ENCODE measurements at regions not wholly inside any gene's neighbourhood (a gene's known extent, or its start where the extent isn't known, plus 50 kb on each side); places are given as distances from the start of the nearest gene placed in this dataset.

GRCh38 chrX:42140320-42140719 is 217.0 kb upstream of the CASK start:
- H3K9me3 ChIP-seq (ENCODE audit: insufficient read depth, low read depth, low read length) = no peaks in the 10 kb centered on the region
- TF ChIP-seq CTCF (conservative IDR thresholded peaks at IDR 0.05; ENCODE audit: low read length) (no peak), EZH2phosphoT487 (IDR thresholded peaks at IDR 0.05; ENCODE audit: borderline replicate concordance) (no peak)

GRCh38 chrX:42135583-42136228 is 212.4 kb upstream of the CASK start:
- Histone ChIP-seq H2AFZ (ENCODE audit: low read length) (no peak overlapping the region), H3K27me3 (ENCODE audit: insufficient read depth, low read length, poor library complexity, severe bottlenecking) (no peaks in the 10 kb centered on the region)

More at GRCh38 chrX:42140320-42140719, 217.0 kb upstream of the CASK start:
- no peak overlapping the region for H3K4me3 ChIP-seq (ENCODE audit: low read length, poor library complexity, severe bottlenecking)
- H3K9ac ChIP-seq (ENCODE audit: low read depth, low read length, poor library complexity, severe bottlenecking) = no peak overlapping the region
- H3K9me2 ChIP-seq (replicated peaks; ENCODE audit: low read depth, low read length) = no peaks in the 10 kb centered on the region
- H3K4me1 ChIP-seq (ENCODE audit: insufficient read depth, low read length, poor library complexity, severe bottlenecking) = no peaks in the 10 kb centered on the region
- H3K27me3 ChIP-seq (ENCODE audit: insufficient read depth, low read length, poor library complexity, severe bottlenecking) = no peaks in the 10 kb centered on the region
- H3K36me3 ChIP-seq (ENCODE audit: insufficient read depth, low read length) = no peaks in the 10 kb centered on the region
- no peak overlapping the region for H2AFZ ChIP-seq (ENCODE audit: low read length)
- H4K20me1 ChIP-seq (ENCODE audit: insufficient read depth, low read length, poor library complexity, severe bottlenecking) = no peaks in the 10 kb centered on the region
- no peak overlapping the region for H3K4me2 ChIP-seq (ENCODE audit: low read depth, low read length, poor library complexity, severe bottlenecking)
- H3K79me2 ChIP-seq (ENCODE audit: insufficient read depth, low read length) = no peaks in the 10 kb centered on the region
- H3F3A ChIP-seq (ENCODE audit: low read depth) = no peaks in the 10 kb centered on the region

GRCh38 chrX:42131856-42132255 is 208.5 kb upstream of the CASK start:
- Histone ChIP-seq H3K9me2 (replicated peaks; ENCODE audit: low read depth, low read length) (no peaks in the 10 kb centered on the region), H3F3A (ENCODE audit: low read depth) (no peaks in the 10 kb centered on the region), H3K4me1 (ENCODE audit: insufficient read depth, low read length, poor library complexity, severe bottlenecking) (no peaks in the 10 kb centered on the region), H3K9me3 (ENCODE audit: insufficient read depth, low read depth, low read length) (no peaks in the 10 kb centered on the region), H3K4me2 (ENCODE audit: low read depth, low read length, poor library complexity, severe bottlenecking) (no peak overlapping the region), H4K20me1 (ENCODE audit: insufficient read depth, low read length, poor library complexity, severe bottlenecking) (no peaks in the 10 kb centered on the region), H3K79me2 (ENCODE audit: insufficient read depth, low read length) (no peaks in the 10 kb centered on the region), H3K9ac (ENCODE audit: low read depth, low read length, poor library complexity, severe bottlenecking) (no peak overlapping the region), H3K4me3 (ENCODE audit: low read length, poor library complexity, severe bottlenecking) (no peak overlapping the region), H3K27me3 (ENCODE audit: insufficient read depth, low read length, poor library complexity, severe bottlenecking) (no peaks in the 10 kb centered on the region), H3K36me3 (ENCODE audit: insufficient read depth, low read length) (no peaks in the 10 kb centered on the region), H2AFZ (ENCODE audit: low read length) (no peak overlapping the region)
- TF ChIP-seq CTCF (conservative IDR thresholded peaks at IDR 0.05; ENCODE audit: low read length) (no peak), EZH2phosphoT487 (IDR thresholded peaks at IDR 0.05; ENCODE audit: borderline replicate concordance) (no peak)

More at GRCh38 chrX:42135583-42136228, 212.4 kb upstream of the CASK start:
- Histone ChIP-seq H3K9me2 (replicated peaks; ENCODE audit: low read depth, low read length) (no peaks in the 10 kb centered on the region), H3K36me3 (ENCODE audit: insufficient read depth, low read length) (no peaks in the 10 kb centered on the region), H3K4me2 (ENCODE audit: low read depth, low read length, poor library complexity, severe bottlenecking) (no peak overlapping the region), H3K9ac (ENCODE audit: low read depth, low read length, poor library complexity, severe bottlenecking) (no peak overlapping the region), H3K9me3 (ENCODE audit: insufficient read depth, low read depth, low read length) (no peaks in the 10 kb centered on the region), H4K20me1 (ENCODE audit: insufficient read depth, low read length, poor library complexity, severe bottlenecking) (no peaks in the 10 kb centered on the region), H3F3A (ENCODE audit: low read depth) (no peaks in the 10 kb centered on the region), H3K4me3 (ENCODE audit: low read length, poor library complexity, severe bottlenecking) (no peak overlapping the region), H3K79me2 (ENCODE audit: insufficient read depth, low read length) (no peaks in the 10 kb centered on the region), H3K4me1 (ENCODE audit: insufficient read depth, low read length, poor library complexity, severe bottlenecking) (no peaks in the 10 kb centered on the region)
- no peak for TF ChIP-seq CTCF (conservative IDR thresholded peaks at IDR 0.05; ENCODE audit: low read length)
- TF ChIP-seq EZH2phosphoT487 (IDR thresholded peaks at IDR 0.05; ENCODE audit: borderline replicate concordance) = no peak

Measured in Loucy (cell line).